ENCODE measurements at regions not wholly inside any gene's neighbourhood (a gene's known extent, or its start where the extent isn't known, plus 50 kb on each side); places are given as distances from the start of the nearest gene placed in this dataset.

GRCh38 chr14:38526826-38527501 lies 271.1 kb upstream of the CLEC14A start:
- no peaks in the 10 kb centered on the region for H3K9me3 Mint-ChIP-seq
- H3K4me1 Mint-ChIP-seq (ENCODE audit: low read depth), result peaks cover 37% of the 10 kb centered on the region
- TF ChIP-seq CTCF (IDR thresholded peaks at IDR 0.05), result no peak
- H3K4me3 Mint-ChIP-seq, result no peak overlapping the region
- no peaks in the 10 kb centered on the region for H3K27me3 Mint-ChIP-seq (ENCODE audit: insufficient read depth)
- H3K27ac Mint-ChIP-seq, result no peak overlapping the region
- DNase-seq, result no peak
- no peaks in the 10 kb centered on the region for H3K36me3 Mint-ChIP-seq (ENCODE audit: low read depth)

DNA sequence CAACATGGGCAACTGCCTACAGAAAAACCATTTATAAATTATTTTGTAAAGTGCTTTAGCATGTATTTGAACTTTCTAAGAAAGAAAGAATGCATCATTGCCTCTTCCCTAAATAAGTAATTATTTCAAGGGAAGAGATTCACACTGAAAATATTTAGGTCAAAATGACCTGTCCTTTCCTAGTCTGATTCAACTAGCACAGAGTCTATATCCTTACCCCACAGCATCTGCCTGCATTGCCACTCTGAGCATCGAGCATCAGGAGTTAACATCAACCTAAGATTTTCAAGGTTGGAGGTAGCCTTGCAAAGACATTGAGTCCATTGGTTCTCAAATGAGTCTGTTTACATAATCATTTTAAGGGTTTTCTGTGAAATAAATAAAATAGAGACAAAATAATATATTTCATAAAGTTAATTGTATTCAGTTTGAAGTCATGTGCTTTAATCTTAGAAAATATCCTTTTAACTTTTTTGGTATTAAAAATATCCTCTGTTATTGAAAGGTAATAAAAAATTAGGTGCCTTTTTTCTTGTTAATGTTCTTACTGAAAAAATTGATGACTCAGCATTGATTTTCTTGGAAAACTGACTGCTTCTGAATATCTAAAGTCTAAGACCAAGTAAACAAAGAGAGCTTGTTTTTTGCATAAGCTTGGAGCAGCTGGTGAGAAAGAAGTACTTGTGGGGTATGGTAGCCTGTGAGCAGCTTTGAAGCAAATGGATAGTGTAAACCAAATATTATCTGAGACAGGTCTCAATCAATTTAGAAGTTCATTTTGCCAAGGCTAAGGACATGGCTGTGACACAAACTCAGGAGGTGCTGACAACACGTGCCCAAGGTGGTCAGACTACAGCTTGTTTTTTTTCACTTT lies 269.0 kb upstream of the CLEC14A start:
- Mint-ChIP-seq H3K9me3 (no peaks in the 10 kb centered on the region), H3K4me1 (ENCODE audit: low read depth) (peaks cover 27% of the 10 kb centered on the region)

DNA sequence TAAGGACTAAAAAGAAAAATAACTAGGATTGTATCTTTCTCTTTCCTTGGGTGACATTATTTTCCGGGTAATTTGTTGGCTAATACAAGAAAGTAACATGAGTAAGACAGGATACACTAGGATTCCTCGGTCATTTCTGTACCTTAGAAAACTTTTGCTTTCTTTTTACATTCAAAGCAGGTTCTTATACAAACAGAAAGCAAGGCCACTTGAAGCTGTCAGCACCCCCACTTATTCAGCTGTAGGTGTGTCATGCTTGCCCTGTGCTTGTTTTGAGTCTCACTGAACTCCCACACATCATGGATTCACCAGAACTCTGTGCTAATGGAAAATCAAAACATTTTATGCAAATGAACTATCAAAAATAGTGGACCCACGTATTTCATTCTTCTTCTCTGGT lies 266.8 kb upstream of the CLEC14A start:
- H3K27me3 Mint-ChIP-seq (ENCODE audit: insufficient read depth), result no peaks in the 10 kb centered on the region
- no peaks in the 10 kb centered on the region for H3K9me3 Mint-ChIP-seq
- H3K36me3 Mint-ChIP-seq (ENCODE audit: low read depth), result no peaks in the 10 kb centered on the region
- no peak for DNase-seq
- H3K27ac Mint-ChIP-seq, result peak overlapping the region; percentile 31; the same call in 1 of the 2 replicates
- peak overlapping the region; percentile 51; the same call in 1 of the 2 replicates for H3K4me3 Mint-ChIP-seq
- no peak for TF ChIP-seq CTCF (IDR thresholded peaks at IDR 0.05)
- peaks cover 28% of the 10 kb centered on the region for H3K4me1 Mint-ChIP-seq (ENCODE audit: low read depth)

More for the DNA sequence above, 269.0 kb upstream of the CLEC14A start:
- H3K4me3 Mint-ChIP-seq, result no peak overlapping the region
- TF ChIP-seq CTCF (IDR thresholded peaks at IDR 0.05), result no peak
- no peak for DNase-seq
- no peaks in the 10 kb centered on the region for H3K36me3 Mint-ChIP-seq (ENCODE audit: low read depth)
- H3K27ac Mint-ChIP-seq, result no peak overlapping the region
- no peaks in the 10 kb centered on the region for H3K27me3 Mint-ChIP-seq (ENCODE audit: insufficient read depth)

GRCh38 chr14:38521591-38521990 lies 265.7 kb upstream of the CLEC14A start:
- Mint-ChIP-seq H3K4me3 (no peak overlapping the region), H3K9me3 (no peaks in the 10 kb centered on the region), H3K27ac (no peak overlapping the region), H3K36me3 (ENCODE audit: low read depth) (no peaks in the 10 kb centered on the region), H3K4me1 (ENCODE audit: low read depth) (peaks cover 39% of the 10 kb centered on the region), H3K27me3 (ENCODE audit: insufficient read depth) (no peaks in the 10 kb centered on the region)
- DNase-seq, result no peak
- no peak for TF ChIP-seq CTCF (IDR thresholded peaks at IDR 0.05)

DNA sequence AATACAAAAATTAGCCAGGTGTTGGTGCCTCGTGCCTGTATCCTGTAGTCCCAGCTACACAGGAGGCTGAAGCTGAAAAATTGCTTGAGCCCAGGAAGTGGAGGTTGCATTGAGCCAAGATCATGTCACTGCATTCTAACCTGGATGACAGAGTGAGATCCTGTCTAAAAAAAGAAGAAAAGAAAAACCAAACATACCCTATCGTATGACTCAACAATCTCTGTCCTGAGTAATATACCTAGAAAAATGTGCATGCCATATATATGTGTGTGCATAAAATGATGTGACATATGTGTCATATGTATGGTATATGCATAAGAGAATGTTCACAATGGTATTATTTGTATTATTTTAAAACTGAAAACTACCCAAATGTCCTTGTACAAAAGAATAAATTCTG lies 261.5 kb upstream of the CLEC14A start:
- no peaks in the 10 kb centered on the region for H3K9me3 Mint-ChIP-seq
- H3K27me3 Mint-ChIP-seq (ENCODE audit: insufficient read depth), result no peaks in the 10 kb centered on the region
- no peak overlapping the region for H3K27ac Mint-ChIP-seq
- no peak overlapping the region for H3K4me3 Mint-ChIP-seq
- H3K4me1 Mint-ChIP-seq (ENCODE audit: low read depth), result peaks cover 24% of the 10 kb centered on the region
- no peak for DNase-seq
- H3K36me3 Mint-ChIP-seq (ENCODE audit: low read depth), result no peaks in the 10 kb centered on the region
- no peak for TF ChIP-seq CTCF (IDR thresholded peaks at IDR 0.05)

All from HFFc6 (cell line).